GM12872 (cell line): ENCODE measurements at regions not wholly inside any gene's neighbourhood (a gene's known extent, or its start where the extent isn't known, plus 50 kb on each side); places are given as distances from the start of the nearest gene placed in this dataset.

Source experiments
- TF ChIP-seq, protein P1 (sequence below): IDR thresholded peaks from 3 replicates; pipeline ENCODE4 v1.5.1; 2011; ENCODE audit warnings: low read depth, mild to moderate bottlenecking, low read length, moderate library complexity; ENCODE audit not compliant: insufficient read depth

DNA sequence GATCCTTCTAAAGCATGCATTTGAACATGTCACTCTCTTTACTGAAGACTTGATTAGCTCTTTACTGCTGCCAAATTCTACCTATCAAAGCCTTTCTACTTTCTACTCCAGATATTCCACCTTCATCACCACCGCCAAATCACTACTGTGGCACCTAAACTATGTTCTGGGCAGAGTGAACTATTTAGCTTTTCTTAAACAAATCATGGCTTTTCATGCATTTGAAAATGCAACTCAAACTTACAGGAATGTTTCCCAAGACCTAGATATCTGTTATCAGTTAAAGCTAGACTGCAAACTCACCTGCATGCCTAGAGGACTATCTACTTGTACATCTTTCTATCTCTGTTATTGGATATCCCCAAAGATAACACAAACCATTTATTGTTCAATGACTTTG lies 109.3 kb downstream of the MAFB start:
- TF ChIP-seq, protein P1, sequence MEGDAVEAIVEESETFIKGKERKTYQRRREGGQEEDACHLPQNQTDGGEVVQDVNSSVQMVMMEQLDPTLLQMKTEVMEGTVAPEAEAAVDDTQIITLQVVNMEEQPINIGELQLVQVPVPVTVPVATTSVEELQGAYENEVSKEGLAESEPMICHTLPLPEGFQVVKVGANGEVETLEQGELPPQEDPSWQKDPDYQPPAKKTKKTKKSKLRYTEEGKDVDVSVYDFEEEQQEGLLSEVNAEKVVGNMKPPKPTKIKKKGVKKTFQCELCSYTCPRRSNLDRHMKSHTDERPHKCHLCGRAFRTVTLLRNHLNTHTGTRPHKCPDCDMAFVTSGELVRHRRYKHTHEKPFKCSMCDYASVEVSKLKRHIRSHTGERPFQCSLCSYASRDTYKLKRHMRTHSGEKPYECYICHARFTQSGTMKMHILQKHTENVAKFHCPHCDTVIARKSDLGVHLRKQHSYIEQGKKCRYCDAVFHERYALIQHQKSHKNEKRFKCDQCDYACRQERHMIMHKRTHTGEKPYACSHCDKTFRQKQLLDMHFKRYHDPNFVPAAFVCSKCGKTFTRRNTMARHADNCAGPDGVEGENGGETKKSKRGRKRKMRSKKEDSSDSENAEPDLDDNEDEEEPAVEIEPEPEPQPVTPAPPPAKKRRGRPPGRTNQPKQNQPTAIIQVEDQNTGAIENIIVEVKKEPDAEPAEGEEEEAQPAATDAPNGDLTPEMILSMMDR = no peak

- TF ChIP-seq, protein P1 = no peak
These were observed 110.1 kb downstream of the MAFB start for GRCh38 chr20:40578961-40579360.

GRCh38 chr20:40575851-40576250 lies 113.2 kb downstream of the MAFB start:
- TF ChIP-seq, protein P1 = no peak

- TF ChIP-seq, protein P1 = no peak
These were observed 116.8 kb downstream of the MAFB start for GRCh38 chr20:40572251-40572650.

GRCh38 chr20:40571639-40572038 lies 117.4 kb downstream of the MAFB start:
- TF ChIP-seq, protein P1 = no peak

GRCh38 chr20:40568200-40568599 lies 120.8 kb downstream of the MAFB start:
- TF ChIP-seq, protein P1 = no peak

GRCh38 chr20:40565682-40566040 lies 123.4 kb downstream of the MAFB start:
- TF ChIP-seq, protein P1 = no peak
